MCF 10A (cell line): ENCODE measurements at regions not wholly inside any gene's neighbourhood (a gene's known extent, or its start where the extent isn't known, plus 50 kb on each side); places are given as distances from the start of the nearest gene placed in this dataset.

Experiments used
- BruUV-seq: library from RNA; stranded (reverse); fragments of 400-500 nt; replicated peaks from 2 replicates; lab custom pipeline; 2021; lab: Mats Ljungman, UMichigan
- CTCF ChIA-PET: fragments of 300-600 bp; sonication (Branson Sonifier 250); formaldehyde crosslinking; extraction: SDS; loops from one replicate; lab custom pipeline; 2021; ENCODE audit warnings: antibody characterized with exemption, inconsistent platforms; lab: Yijun Ruan, JAX
- POLR2A ChIA-PET: fragments of 300-600, 350-650 bp; sonication (Branson Sonifier 250); formaldehyde crosslinking; extraction: SDS; loops from one replicate; lab custom pipeline; 2020; ENCODE audit warnings: antibody characterized with exemption, inconsistent platforms; lab: Yijun Ruan, JAX
- DNase-seq: peaks from one replicate; pipeline ENCODE4 v3.0.0-alpha.2; 2018; ENCODE audit not compliant: unreplicated experiment
- H3K27ac Mint-ChIP-seq: one replicate; pipeline ENCODE4 v1.8.0; 2022; ENCODE audit warnings: mild to moderate bottlenecking, low read depth, mixed read lengths; ENCODE audit not compliant: unreplicated experiment
- H3K27me3 Mint-ChIP-seq: one replicate; pipeline ENCODE4 v1.8.0; 2022; ENCODE audit warnings: mixed read lengths; ENCODE audit not compliant: insufficient read depth, unreplicated experiment
- H3K36me3 Mint-ChIP-seq: one replicate; pipeline ENCODE4 v1.8.0; 2022; ENCODE audit warnings: mild to moderate bottlenecking, moderate library complexity, mixed read lengths; ENCODE audit not compliant: insufficient read depth, unreplicated experiment
- H3K4me1 Mint-ChIP-seq: one replicate; pipeline ENCODE4 v1.8.0; 2022; ENCODE audit warnings: mixed read lengths; ENCODE audit not compliant: insufficient read depth, unreplicated experiment
- H3K4me3 Mint-ChIP-seq: one replicate; pipeline ENCODE4 v1.8.0; 2022; ENCODE audit warnings: mild to moderate bottlenecking, moderate library complexity, mixed read lengths; ENCODE audit not compliant: unreplicated experiment
- H3K9me3 Mint-ChIP-seq: one replicate; pipeline ENCODE4 v1.8.0; 2022; ENCODE audit warnings: mixed read lengths; ENCODE audit not compliant: unreplicated experiment
- intact Hi-C: fragments of 100-400 bp; cut with micrococcal nuclease; formaldehyde crosslinking; loops from 2 replicates; pipeline ENCODE4 v1.14.1; 2022
- TF ChIP-seq, protein P1 (sequence below): fragments of 200-600 bp; IDR thresholded peaks from one replicate; pipeline ENCODE4 v1.8.0; 2022; ENCODE audit warnings: antibody characterized with exemption, mild to moderate bottlenecking; ENCODE audit not compliant: unreplicated experiment

DNA sequence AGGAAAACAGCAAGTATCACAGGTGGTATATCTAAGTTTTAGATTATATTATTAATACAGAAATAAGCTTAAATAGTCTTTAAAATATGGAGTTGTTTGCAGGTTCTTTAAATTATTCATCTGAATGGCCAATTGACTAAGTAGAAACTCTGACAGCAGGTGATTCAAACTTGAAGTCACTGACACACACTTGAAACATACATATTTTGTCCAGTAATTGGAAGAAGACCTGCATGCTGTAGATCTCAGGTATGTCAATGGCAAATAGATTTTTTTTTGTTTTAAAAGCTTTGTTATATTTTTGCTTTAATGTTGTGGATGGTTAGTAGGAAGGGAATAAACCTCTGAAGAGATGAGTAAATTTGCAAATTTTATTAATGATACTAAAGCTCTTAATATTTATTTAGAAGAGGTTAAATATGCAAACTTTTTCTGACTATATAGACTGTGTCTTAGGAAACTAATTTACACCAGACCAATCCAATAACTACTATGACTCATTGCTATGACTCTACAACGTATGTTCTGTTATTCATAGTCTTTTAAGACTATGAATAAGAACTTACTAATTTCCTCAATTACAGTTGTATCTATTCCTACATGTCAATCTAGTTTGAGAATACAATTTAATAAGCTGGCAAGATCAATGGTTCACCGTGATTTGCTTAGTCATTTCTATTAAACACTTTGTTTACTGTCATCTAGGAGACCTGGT is 53.9 kb upstream of the RORB start:
- ChIA-PET POLR2A (no interaction called here), CTCF (interaction anchor here (0.7 to 1.2 kb wide), 2 partner anchors 26 to 509 kb away, joined by 3 to 4 read pairs; no protein-coding TSS in a partner anchor)
- no peak for DNase-seq

GRCh38 chr9:74444369-74444768 is 52.8 kb upstream of the RORB start:
- Mint-ChIP-seq H3K27ac (no peak overlapping the region), H3K4me3 (no peak overlapping the region), H3K27me3 (no peaks in the 10 kb centered on the region), H3K4me1 (no peaks in the 10 kb centered on the region), H3K36me3 (no peaks in the 10 kb centered on the region), H3K9me3 (peaks cover 10% of the 10 kb centered on the region)
- no TSS peak for BruUV-seq
- no peak for DNase-seq
- POLR2A ChIA-PET = no interaction called here
- TF ChIP-seq, protein P1, sequence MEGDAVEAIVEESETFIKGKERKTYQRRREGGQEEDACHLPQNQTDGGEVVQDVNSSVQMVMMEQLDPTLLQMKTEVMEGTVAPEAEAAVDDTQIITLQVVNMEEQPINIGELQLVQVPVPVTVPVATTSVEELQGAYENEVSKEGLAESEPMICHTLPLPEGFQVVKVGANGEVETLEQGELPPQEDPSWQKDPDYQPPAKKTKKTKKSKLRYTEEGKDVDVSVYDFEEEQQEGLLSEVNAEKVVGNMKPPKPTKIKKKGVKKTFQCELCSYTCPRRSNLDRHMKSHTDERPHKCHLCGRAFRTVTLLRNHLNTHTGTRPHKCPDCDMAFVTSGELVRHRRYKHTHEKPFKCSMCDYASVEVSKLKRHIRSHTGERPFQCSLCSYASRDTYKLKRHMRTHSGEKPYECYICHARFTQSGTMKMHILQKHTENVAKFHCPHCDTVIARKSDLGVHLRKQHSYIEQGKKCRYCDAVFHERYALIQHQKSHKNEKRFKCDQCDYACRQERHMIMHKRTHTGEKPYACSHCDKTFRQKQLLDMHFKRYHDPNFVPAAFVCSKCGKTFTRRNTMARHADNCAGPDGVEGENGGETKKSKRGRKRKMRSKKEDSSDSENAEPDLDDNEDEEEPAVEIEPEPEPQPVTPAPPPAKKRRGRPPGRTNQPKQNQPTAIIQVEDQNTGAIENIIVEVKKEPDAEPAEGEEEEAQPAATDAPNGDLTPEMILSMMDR = no peak
- intact Hi-C loops = no loop called here
- CTCF ChIA-PET = interaction anchor here (1.2 kb wide), 1 partner anchor 25 kb away, joined by 3 read pairs; no protein-coding TSS in a partner anchor

More for the DNA sequence above, 53.9 kb upstream of the RORB start:
- Mint-ChIP-seq H3K9me3 (peaks cover 10% of the 10 kb centered on the region), H3K27ac (no peak overlapping the region), H3K4me3 (no peak overlapping the region), H3K4me1 (no peaks in the 10 kb centered on the region), H3K27me3 (no peaks in the 10 kb centered on the region), H3K36me3 (no peaks in the 10 kb centered on the region)
- BruUV-seq = no TSS peak
- TF ChIP-seq, protein P1 = no peak
- intact Hi-C loops = no loop called here
